NCI-H2081 treated with DMSO at 0.1 percent for 48 hours (cell line): ENCODE measurements at regions not wholly inside any gene's neighbourhood (a gene's known extent, or its start where the extent isn't known, plus 50 kb on each side); places are given as distances from the start of the nearest gene placed in this dataset.

Source experiments
- DNase-seq: peaks from one replicate; lab custom pipeline; 2025; lab: John Stamatoyannopoulos, UW

DNA sequence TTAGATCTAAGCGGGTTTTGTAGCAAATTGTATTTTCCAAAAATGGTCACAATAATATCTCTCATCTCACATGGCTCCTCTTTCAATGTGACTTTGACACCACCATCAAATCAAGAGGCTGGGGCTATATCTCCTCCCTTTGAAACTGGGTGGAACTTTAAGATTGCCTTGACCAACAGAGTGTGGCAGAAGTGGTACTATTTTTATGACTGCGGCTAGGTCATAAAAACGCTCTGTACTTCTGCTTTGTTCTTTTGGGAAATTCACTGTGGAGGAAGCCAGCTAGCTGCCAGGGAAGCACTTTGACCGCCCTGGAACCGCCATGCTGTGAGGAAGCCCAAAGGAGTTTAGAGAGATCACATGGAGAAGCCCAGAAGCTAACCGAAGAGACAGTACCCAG lies 50.7 kb upstream of the ACOT11 start:
- DNase-seq: no peak

DNA sequence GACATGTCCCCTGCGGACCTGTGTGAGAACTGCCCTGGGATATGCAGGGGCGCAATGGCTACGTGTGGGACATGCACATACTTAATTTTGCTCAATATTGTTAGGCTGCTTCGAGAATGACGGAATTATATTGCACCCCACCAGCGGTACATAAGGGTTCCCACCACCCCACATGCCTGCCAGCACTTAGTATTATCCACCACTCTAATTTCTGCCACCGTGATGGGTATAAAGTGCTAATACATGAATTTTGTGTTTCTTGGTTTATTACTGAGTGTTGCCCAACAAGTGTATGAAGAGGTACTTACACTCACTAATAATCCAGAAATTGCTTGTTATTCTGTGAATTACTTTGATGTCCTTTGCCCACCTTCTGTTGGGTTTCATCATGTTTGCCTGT lies 52.1 kb upstream of the ACOT11 start:
- no peak for DNase-seq

DNA sequence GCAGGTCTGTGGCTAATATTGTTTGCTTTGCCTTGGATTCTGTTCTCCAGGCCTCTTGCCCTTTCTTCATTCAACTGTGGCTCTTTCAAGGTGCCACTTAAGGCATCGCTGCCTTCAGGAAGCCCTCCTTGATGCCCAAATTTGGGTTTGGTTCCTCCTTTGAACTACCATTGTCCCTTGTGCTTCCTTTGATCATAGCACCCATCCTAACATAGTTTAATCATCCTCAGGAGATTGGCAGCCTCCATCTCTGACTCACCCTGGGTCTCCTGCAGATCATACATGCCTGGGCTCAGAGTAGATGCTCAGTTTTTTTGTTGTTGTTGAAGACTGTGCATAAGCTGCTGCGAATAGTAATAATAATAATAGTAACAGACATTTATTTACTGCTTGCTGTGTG lies 54.4 kb upstream of the ACOT11 start:
- DNase-seq: no peak

DNA sequence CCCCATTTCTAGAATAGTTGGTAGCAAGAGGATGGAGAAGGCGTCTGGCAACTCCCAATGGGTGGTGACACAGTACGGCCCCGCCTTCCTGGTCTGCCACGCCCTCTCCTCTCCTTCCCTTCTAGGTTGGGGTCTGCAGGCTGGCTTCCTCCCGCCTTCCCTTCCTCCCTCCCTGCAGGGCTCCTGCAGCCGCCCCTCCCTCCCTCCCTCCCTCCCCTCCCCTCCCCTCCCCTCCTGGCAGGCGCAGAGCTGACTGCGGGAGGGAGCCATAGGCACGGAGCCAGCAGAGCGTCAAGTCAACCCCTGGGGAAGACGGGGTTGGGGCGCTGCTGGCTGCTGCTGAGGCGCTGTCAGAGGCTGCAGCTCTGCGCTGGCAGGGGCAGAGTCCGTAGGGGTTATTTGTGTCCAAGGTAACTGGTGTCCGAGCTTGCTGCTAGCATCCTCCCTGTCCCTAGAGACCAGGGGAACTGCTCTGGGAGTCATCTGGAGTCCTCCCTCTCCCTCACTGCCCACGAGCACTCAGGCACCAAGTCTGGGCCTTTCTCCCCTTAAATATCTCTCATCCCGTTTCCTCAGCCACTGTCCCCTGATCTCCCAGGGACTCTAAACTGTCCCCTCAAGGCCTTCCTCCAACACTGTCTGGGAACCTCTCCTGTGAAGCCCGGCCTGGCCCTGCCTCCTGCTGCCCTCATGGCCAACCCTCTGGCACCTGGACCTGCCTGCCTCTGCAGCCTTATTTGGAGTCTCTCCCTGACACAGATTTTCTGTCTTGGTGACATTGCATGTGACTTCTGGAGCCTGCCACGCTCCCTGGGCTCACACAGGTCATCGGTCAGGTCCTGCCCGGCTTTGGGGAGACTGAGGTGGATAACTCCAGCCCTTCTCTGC lies 57.4 kb upstream of the ACOT11 start:
- no peak for DNase-seq

DNA sequence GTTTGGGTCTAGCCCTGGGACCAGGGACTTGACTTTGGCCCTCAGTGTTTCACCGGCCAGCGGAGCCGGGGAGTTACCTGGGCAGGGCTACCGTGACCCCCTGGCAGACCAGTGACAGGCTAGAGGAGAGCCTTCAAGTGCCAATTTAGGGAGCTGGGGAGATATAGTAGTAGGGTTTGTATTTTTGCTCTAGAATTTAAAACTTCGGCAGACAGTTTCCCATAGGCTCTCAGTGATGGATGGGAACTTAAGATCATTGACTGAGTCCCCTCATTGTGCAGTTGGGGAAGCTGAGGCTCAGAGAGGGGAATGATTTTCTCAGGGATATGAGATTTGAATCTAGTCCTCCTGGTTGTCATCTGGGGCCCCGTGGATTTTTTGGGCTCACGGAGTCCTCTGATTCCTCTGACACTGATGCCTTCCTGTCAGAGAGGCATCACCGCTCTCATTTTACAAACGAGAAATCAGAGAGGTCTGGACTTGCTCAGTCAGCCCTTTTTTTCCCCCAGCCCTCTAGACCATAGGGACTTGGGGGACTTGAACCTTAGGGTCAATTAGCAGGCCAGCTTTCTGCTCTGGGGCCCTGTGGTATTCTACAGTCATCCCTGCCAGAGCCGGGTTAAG lies 58.3 kb upstream of the ACOT11 start:
- DNase-seq: no peak

DNA sequence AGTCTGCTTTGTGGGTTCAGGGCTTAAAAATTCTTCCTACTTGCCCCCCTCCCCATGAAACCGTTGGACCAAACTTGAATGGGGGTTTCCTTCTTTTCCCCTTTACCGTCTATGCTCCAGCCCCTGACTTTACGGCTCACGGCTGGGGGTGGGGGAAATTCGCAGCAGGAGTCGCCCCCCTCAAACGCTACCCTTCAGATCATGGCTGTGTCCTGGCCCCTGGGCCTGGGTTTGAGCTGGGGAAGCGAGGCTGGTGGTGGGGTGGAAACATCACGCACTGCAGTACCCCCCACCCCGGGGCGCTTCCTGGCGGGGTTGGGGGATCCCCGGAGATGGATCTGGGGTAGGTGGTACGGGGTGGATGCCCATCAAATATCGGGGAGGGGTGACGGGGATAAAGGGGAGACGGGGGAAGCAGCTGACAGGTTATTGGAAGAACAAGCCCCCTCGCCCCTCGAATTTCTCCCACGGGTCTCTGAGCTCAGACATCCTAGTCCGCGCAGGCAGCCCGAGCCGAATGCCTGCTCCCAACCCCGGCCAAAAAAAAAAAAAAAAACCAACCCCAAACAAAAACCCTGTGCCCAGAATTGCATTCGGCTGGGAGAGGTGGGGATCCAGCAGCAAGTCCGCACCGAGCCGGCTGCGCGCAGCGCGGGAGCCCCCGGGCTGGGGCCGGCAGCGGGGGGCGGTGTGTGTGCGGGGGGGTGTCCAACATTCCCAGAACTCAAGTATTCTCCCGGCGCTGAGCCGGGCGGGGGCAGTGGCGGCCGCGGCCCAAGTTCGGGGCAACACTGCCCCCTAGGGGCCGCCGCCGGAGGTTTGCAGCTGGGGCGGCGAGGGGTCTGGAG lies 59.0 kb upstream of the ACOT11 start:
- DNase-seq: no peak

DNA sequence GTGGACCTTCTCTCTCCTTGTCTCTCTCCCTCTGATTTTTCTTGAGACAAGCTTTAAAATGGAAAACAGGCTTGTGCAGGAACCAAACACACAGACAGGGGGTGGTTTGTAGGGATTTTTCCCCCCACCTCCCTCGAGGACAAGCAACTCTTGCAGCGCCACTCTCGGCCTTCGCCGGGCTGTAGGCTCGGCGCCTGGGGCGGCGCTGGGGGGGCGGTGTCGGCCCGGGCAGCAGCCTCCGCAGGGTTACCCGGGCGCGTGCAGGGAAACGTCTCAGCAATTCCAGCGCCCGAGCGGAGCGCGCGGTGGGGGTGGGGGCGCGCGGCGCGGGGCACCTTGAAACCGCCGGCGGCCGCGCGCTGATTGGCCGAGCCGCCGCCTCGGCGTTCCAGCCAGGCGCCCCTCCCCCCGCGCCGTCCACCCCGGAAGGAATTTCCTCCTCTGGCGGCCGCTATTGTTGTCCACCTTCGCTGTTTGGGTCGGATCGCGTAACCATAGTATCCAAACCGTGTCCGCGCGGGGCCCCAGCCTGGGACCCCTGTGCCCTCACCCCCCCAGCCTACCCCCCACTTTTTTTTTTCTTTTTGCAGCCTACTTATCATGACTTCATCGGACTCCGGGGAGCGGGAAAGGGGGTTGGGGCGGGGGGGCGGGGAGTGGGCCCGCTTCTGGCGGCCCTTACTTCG lies 59.8 kb upstream of the ACOT11 start:
- DNase-seq: peak; percentile 34

DNA sequence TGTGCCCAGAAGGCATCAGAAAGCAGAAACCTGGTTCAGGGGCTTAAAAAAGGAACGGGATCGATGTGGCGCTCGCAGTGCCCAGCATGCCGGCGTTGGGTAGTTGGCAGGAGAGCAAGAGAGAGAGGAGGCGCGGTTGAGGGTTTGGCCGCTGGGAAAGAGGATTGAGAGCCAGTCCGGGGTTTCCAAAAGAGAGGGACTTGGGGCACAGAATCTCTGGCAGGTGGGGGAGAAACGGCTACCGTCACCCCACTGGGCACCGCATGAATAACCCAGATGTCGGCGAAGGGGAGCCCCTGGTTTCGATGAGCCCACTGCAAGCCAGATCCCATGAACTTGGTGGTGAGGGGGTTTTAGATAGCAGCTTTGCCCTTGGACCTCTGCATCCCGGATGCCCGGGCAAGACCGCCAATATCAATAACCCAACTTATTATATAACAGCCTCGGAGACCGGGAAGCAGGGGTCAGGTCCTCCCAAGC lies 60.4 kb upstream of the ACOT11 start:
- no peak for DNase-seq

DNA sequence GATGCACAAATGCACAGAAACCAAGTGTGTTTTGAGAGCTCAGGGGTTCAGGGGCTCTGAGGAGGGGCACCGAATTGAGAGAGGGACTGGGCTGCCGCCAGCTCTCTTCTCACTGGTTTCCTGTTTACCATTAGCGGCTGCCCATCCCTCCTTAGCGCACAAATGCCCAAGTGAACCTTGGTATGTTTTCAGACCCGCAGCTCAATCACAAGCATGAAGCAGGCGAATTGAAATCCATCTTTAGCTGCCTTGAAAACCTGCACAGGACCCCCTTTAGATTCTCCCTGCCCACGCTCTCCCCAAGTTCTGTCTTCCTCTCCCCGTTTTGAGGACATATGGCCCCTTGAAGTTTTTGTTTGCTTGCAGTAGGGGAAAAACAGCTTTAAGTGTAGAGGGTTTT lies 61.1 kb upstream of the ACOT11 start:
- DNase-seq: no peak

DNA sequence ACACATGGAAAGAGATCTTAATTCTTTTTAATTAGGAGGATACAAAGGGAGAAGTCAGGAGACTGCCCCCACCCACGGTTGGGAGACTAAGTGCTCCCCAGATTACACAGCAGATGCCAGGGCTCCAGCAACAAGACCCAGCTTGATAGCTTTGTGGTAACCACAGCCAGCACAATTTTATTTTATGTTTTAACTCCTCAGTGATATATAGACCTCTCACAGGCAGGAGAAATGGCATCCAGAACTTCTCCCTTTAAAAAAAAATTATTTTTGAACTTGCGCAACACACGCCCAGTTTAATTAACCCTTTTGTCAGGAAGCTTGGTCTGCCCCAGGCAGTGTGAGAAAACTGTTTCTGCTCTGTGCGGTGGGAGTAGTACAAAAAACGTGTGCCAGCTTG lies 62.6 kb upstream of the ACOT11 start:
- no peak for DNase-seq

DNA sequence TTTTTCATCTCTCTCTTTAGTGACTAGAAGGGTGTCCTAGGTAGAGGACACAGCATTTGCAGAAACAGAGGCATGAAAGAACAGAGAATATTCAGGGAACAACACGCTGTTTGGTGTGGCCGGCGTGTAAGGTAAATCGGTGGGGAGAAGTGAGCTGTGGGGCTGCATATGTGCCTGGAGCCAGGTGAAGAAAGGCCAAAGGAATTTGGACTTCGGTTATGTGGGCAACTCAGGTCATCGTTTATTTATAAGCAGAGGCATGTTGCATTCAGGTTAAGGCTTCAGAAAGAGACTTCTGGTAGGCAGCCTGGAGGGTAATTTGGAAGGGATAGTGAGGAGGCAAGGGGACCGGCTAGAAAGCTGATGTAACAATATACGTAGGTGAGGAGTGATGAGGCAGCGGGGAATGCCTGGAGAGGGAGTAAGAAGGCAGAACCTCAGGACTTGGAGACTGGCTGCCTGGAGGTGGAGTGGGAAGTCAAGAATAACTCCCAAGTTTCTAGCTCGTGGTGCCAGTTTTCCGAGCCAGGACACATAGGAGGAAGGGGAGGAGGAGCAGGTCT lies 64.1 kb upstream of the ACOT11 start:
- DNase-seq: no peak

DNA sequence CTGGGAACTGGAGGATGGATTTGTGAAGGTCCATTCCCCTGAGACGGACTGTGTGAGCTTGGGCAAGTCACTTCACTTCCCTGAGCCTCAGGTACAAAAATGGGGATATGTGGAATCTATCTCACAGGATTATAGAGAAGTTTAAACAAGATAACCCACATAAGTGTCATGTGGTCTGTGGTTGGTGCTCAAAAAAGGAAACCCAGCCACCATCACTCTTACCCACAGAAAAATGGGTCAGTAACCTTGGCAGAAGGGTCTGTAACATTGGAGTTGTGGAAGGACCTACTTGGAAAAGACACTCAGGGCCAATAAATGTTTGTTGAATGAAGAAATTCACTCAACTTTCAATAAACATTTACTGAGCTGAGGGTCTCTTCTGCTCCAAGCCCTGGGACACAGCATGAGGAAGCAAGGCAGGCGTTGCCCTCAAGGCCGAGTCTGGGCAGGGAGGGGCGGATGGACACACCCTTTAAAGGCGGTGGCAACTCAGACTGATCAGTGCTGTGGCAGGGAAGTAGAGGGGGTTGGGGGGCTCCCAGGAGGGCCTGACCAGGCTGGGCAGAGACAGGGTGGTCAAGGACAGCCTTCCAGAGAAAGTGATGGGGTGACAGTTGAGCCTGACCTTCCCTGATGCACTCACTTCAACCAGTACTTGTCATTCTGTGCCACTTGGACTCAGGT lies 66.7 kb upstream of the ACOT11 start:
- no peak for DNase-seq

DNA sequence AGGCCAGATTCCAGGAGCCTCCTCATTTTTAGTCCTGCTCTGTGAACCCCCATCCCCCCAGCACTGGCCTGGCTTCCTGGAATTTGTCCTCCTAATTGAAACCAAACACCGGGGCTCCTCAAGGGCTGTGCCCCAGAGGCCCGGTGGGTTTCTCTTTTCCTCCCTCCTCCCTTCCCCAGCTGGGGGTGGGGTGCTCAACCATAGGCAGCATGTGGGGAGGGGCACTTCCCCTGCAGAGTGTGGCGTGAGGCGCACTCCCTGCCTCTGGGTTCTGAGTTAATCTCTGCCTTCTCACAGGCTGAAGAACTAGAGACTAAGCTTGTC lies 67.5 kb upstream of the ACOT11 start:
- no peak for DNase-seq

DNA sequence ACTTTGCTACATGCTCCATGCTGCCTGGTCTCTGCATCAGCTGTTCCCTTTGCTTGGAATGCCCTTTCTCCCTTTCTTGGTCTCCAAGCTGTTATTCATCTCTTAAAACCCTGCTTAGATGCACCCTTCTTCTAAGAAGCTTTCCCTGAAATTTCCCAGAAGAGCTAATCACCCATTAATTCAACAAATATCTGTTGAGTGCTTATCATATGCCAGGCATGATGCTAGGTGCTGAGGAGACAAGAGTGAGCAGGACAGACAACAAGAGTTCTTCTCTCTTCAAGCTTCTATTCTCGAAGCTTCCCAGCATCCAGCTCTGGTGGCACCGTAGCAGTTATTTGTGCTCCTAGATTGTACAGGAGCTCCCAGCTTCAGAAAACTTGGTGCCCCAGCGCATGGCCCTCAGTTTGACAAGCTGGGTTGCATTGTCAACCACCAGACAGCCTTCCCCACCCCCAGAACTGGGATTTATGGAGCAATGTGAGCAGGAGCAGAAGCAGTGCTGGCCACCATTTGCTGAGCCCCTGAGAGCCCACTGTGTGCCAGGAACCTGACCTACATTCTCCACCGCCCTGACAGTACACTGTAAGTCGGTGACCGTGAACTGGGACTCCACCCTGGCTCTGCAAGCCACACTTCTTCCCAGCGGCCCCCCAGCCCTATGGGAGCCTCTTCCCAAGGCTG lies 68.0 kb upstream of the ACOT11 start:
- DNase-seq: no peak

DNA sequence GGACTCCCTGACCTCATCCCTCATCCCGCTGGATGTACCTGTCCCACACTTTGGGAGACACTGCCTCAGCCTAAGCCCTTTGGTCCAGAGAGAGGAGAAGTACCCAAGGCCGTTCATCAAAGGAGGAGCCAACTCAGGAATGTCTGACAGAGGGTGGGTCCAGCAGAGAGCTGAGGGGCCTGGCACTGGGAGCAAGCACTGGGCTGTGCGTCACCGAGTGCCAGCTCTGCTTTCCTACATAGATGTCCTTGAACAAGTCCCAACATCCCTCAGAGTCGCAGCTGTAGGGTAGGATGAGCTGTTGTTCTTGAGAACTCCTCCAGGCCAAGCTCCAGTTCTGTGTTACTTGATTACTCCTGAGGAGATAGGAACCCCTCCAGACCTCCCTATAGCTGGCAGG lies 68.8 kb upstream of the ACOT11 start:
- no peak for DNase-seq

DNA sequence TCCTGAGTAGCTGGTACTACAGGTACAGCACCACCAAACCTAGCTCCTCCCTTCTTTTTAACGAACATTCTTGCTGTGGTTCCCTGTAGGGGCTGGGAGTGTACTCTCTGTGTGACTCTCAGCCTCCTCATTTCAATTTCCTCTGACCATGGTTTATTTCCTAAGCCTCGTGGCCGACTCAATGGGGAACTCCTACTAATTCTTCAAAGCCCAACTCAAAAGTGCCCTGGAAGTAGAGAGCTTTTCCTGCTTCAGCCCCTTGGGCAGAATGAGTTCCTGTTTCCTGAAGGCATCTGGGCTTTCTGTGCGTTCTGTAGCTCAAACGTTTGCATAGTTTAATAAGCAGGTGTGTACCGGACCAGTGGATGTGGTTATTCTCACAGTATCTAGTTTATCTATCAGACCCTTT lies 70.9 kb upstream of the ACOT11 start:
- no peak for DNase-seq

DNA sequence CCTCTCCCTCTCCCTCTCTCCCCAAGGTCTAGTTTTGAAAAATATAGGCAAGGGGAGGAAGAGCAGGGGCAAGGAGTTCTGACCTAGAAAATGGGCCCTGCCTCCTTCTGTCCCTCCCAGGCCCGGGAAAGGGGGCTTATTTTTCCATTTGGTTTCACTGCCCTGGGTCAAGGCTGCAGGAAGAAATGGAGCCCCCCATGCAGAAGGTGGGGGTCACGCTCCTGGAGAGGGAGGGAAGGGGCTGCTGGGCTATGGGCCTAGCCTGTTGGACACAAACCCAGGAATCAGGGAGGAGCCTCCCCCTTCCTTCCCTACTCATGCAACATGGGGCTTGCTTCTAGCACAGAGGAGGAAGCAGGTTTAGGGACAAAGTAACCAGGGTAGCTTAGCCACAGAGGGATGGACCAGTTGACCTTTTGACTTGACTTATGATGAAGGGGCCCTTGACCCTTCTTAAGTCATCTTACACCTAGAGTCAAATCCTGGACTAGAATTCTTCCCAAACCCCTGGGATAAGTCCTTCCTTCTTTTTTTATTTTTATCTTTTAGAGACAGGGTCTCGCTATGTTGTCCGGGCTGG lies 70.4 kb upstream of the SSBP3 start:
- no peak for DNase-seq

DNA sequence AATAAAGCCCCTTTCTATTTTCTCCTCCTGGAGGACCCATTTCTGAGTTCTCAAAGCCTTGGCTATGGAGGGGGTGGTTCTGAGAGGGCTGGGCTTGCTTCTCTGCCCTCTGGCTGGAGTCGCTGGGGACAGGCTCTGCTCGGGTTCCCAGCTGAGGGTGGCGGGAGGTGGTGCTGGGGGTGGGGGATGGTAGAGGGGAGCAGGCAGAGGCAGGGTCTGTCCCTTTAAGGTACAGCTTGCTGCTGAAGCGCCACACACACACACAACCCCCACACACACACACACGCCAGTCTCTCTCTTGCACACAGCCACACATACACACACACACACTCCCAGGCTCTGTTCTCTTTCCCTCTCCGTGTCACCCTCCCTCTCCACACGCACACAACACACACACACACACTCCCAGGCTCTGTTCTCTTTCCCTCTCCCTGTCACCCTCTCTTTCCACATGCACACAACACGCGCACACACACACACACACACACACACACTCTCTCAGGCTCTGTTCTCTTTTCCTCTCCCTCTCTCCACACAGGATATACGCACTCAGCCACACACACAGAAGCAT lies 69.8 kb upstream of the SSBP3 start:
- DNase-seq: no peak

DNA sequence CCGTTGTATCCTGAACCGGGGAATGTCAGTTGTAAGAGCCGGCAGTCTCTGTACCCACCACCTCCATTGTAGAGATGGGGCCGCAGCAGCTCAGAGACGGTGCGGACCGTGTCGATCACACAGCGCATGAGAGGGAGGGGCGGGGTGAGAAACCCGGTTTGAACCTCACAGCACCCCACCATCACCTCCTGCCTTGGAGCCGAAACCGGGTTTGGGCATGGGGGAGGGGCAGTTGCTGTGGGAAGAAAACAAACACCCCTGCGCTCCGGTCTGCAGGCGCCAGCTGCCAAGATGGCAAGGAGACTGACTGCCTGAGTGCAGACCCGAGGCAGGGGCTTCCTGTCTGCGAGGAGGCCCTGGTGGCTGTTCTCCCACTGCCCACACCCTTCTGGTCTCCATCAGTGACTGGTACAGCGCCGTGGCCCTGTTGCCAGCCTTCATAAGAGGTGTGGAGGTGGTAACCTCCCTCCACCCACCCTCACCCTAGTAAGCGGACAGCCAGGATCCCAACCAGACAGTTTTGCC lies 69.2 kb upstream of the SSBP3 start:
- DNase-seq: no peak
